HepG2 (cell line): ENCODE measurements at regions not wholly inside any gene's neighbourhood (a gene's known extent, or its start where the extent isn't known, plus 50 kb on each side); places are given as distances from the start of the nearest gene placed in this dataset.

ENCODE experiments used
- ATAC-seq: fragments of 200-7000 bp; cut with Tn5 transposase; 3 replicates; pipeline ENCODE4 v1.9.1; 2020; ENCODE audit warnings: mild to moderate bottlenecking, moderate library complexity
- BruUV-seq: library from RNA; stranded (reverse); fragments of 400-500 nt; replicated peaks from 2 replicates; lab custom pipeline; 2021; lab: Mats Ljungman, UMichigan
- CTCF ChIA-PET: fragments of 300-600 bp; formaldehyde crosslinking; extraction: SDS; loops from one replicate; lab custom pipeline; 2021; ENCODE audit warnings: low total read pairs, inconsistent platforms, low intra/inter-chr PET ratio; lab: Yijun Ruan, JAX
- POLR2A ChIA-PET: fragments of 350-600 bp; sonication (Branson Sonifier 250); formaldehyde crosslinking; loops from one replicate; lab custom pipeline; 2020; ENCODE audit warnings: antibody characterized with exemption, inconsistent platforms; lab: Yijun Ruan, JAX
- DNase-seq: peaks from one replicate; pipeline ENCODE4 v3.0.0-alpha.2; 2015; ENCODE audit warnings: low spot score
- FAIRE-seq: peaks from 3 replicates; lab custom pipeline; 2011; peaks lifted over from hg19 to GRCh38; lab: Jason Lieb, UNC
- H2AFZ ChIP-seq: one replicate; pipeline ENCODE4 v1.6.1; 2011; ENCODE audit warnings: low read length, inconsistent platforms
- H3K27ac ChIP-seq: fragments of 300-600 bp; 3 replicates; pipeline ENCODE4 v1.8.0; 2011; ENCODE audit warnings: mixed run types, mild to moderate bottlenecking, mixed read lengths, low read length, inconsistent platforms; ENCODE audit not compliant: insufficient read depth; ENCODE audit errors: extremely low read length
- H3K27me3 ChIP-seq, 2 experiments: fragments of 200-600 bp in 1 of 2; 2 replicates in 1 of 2; 3 replicates in 1 of 2; pipeline versions ENCODE4 v1.6.0 to v1.8.0; 2011; ENCODE audit warnings: low read length in 2 of 2, mild to moderate bottlenecking in 2 of 2, moderate library complexity in 2 of 2, inconsistent platforms in 1 of 2; ENCODE audit not compliant: insufficient read depth in 2 of 2, control insufficient read depth in 1 of 2
- H3K36me3 ChIP-seq, 2 experiments: fragments of 200-600 bp in 1 of 2; replicated peaks in 1 of 2; 2 replicates in 1 of 2; 3 replicates in 1 of 2; pipeline versions ENCODE4 v1.5.1 to v1.8.0; 2011; ENCODE audit warnings: low read length in 2 of 2, inconsistent platforms in 1 of 2; ENCODE audit not compliant: insufficient read depth in 2 of 2, control insufficient read depth in 1 of 2
- H3K4me1 ChIP-seq: 2 replicates; pipeline ENCODE4 v1.5.1; 2012; ENCODE audit warnings: low read length, inconsistent platforms; ENCODE audit not compliant: insufficient read depth
- H3K4me2 ChIP-seq: 2 replicates; pipeline ENCODE4 v1.6.0; 2011; ENCODE audit warnings: low read depth, low read length, inconsistent platforms
- H3K4me3 ChIP-seq, 3 experiments: fragments of 200-600 bp in 1 of 3; sonication (generic), shearing (Covaris generic) in 1 of 3; replicated peaks in 1 of 3; 2 replicates each; pipeline ENCODE4 v1.5.1; 2011 to 2016; ENCODE audit warnings: low read length in 3 of 3, inconsistent platforms in 2 of 3, low read depth in 2 of 3, mild to moderate bottlenecking in 2 of 3, control low read depth in 1 of 3, mixed read lengths in 1 of 3; ENCODE audit not compliant: insufficient read depth in 1 of 3
- H3K79me2 ChIP-seq: one replicate; pipeline ENCODE4 v1.6.1; 2011; ENCODE audit warnings: low read length, inconsistent platforms; ENCODE audit not compliant: insufficient read depth
- H3K9ac ChIP-seq: 2 replicates; pipeline ENCODE4 v1.6.0; 2011; ENCODE audit warnings: mild to moderate bottlenecking, low read depth, low read length, inconsistent platforms; ENCODE audit not compliant: insufficient read depth
- H3K9me3 ChIP-seq: 2 replicates; pipeline ENCODE4 v1.5.1; 2012; ENCODE audit warnings: mild to moderate bottlenecking, low read length
- H4K20me1 ChIP-seq: 2 replicates; pipeline ENCODE4 v1.6.0; 2011; ENCODE audit warnings: inconsistent platforms, mild to moderate bottlenecking, low read length, moderate library complexity; ENCODE audit not compliant: insufficient read depth
- CREB1 ChIP-seq, 2 experiments: fragments of 450-650 bp in 1 of 2; IDR thresholded peaks; 2 replicates each; pipeline ENCODE4 v1.6.1; 2016 to 2017; ENCODE audit warnings: control low read depth in 1 of 2, mild to moderate bottlenecking in 1 of 2, missing compliant biosample characterization in 1 of 2, missing genetic modification characterization in 1 of 2
- HMGA1 ChIP-seq: sonication (generic); formaldehyde crosslinking; conservative IDR thresholded peaks from 2 replicates; pipeline ENCODE4 v1.4.0; 2020; ENCODE audit warnings: missing genetic modification reagents
- HOXA3 ChIP-seq: sonication (generic); formaldehyde crosslinking; IDR thresholded peaks from 2 replicates; pipeline ENCODE4 v1.5.0; 2020; ENCODE audit warnings: missing genetic modification reagents
- KDM1A ChIP-seq: IDR thresholded peaks from 2 replicates; pipeline ENCODE4 v1.6.1; 2016; ENCODE audit warnings: missing compliant biosample characterization
- MYC ChIP-seq: sonication (generic); formaldehyde crosslinking; IDR thresholded peaks from 2 replicates; pipeline ENCODE4 v1.9.0; 2021; ENCODE audit warnings: missing genetic modification reagents, borderline replicate concordance
- NFYC ChIP-seq: IDR thresholded peaks from 2 replicates; pipeline ENCODE4 v1.6.1; 2016; ENCODE audit warnings: missing genetic modification reagents, missing compliant biosample characterization
- PITX1 ChIP-seq: sonication (generic); formaldehyde crosslinking; IDR thresholded peaks from 2 replicates; pipeline ENCODE4 v1.5.1; 2020; ENCODE audit warnings: mild to moderate bottlenecking, missing genetic modification reagents
- RXRB ChIP-seq: IDR thresholded peaks from 2 replicates; pipeline ENCODE4 v1.6.1; 2016; ENCODE audit warnings: borderline replicate concordance, missing genetic modification reagents, missing compliant biosample characterization
- TAF15 ChIP-seq: fragments of 200-400 bp; formaldehyde crosslinking; IDR thresholded peaks from one replicate; pipeline ENCODE4 v1.6.1; 2018; ENCODE audit warnings: mild to moderate bottlenecking, low read depth, low read length; ENCODE audit not compliant: poor library complexity, severe bottlenecking
- ZBTB33 ChIP-seq: sonication (generic); formaldehyde crosslinking; IDR thresholded peaks from 2 replicates; pipeline ENCODE4 v1.4.0; 2020; ENCODE audit warnings: missing genetic modification reagents
- ZBTB7B ChIP-seq: sonication (generic); formaldehyde crosslinking; IDR thresholded peaks from 2 replicates; pipeline ENCODE4 v1.4.0; 2020; ENCODE audit warnings: missing genetic modification reagents
- ZNF318 ChIP-seq: sonication (generic); formaldehyde crosslinking; IDR thresholded peaks from 2 replicates; pipeline ENCODE4 v1.4.0; 2020; ENCODE audit warnings: mild to moderate bottlenecking, missing genetic modification reagents
- ZNF564 ChIP-seq: sonication (generic); formaldehyde crosslinking; IDR thresholded peaks from 2 replicates; pipeline ENCODE4 v1.8.1; 2023; ENCODE audit warnings: mild to moderate bottlenecking, missing genetic modification reagents
- ZNF772 ChIP-seq: sonication (generic); formaldehyde crosslinking; IDR thresholded peaks from 2 replicates; pipeline ENCODE4 v1.5.0; 2020; ENCODE audit warnings: mild to moderate bottlenecking, missing genetic modification reagents
- WGBS: methylation state at CpG from one replicate; pipeline ENCODE4 v1.1.6; 2017; ENCODE audit warnings: low lambda C conversion rate; 5-methylcytosine and 5-hydroxymethylcytosine counted together
- in situ Hi-C: cut with HindIII; loops from 2 replicates; pipeline ENCODE4 v1.10.0; 2017; ENCODE audit warnings: low pct_unique_long_range_greater_than_20kb; ENCODE audit not compliant: extremely low pct_ligation_motif_present
- intact Hi-C: fragments of 100-400 bp; cut with micrococcal nuclease; formaldehyde crosslinking; loops from one replicate; pipeline ENCODE4 v1.10.0; 2022; ENCODE audit not compliant: unreplicated experiment
- TF ChIP-seq, protein P1 (sequence below): sonication (generic); formaldehyde crosslinking; IDR thresholded peaks from 2 replicates; pipeline ENCODE4 v1.5.0; 2020; ENCODE audit warnings: missing genetic modification reagents

GRCh38 chr1:195733826-195734225 lies 874.4 kb downstream of the KCNT2 start:
- H3K4me3 ChIP-seq: no peak overlapping the region
- H3K27ac ChIP-seq: no peak overlapping the region
- TF ChIP-seq, protein P1, sequence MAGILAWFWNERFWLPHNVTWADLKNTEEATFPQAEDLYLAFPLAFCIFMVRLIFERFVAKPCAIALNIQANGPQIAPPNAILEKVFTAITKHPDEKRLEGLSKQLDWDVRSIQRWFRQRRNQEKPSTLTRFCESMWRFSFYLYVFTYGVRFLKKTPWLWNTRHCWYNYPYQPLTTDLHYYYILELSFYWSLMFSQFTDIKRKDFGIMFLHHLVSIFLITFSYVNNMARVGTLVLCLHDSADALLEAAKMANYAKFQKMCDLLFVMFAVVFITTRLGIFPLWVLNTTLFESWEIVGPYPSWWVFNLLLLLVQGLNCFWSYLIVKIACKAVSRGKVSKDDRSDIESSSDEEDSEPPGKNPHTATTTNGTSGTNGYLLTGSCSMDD: no peak
- no peak for TF ChIP-seq ZNF318 (CRISPR knock-in tag)
- no peak for TF ChIP-seq HMGA1 (CRISPR knock-in tag)
- no peak for TF ChIP-seq NFYC
- TF ChIP-seq KDM1A (CRISPR knock-in tag): no peak
- no peak for TF ChIP-seq ZBTB33 (CRISPR knock-in tag)
- TF ChIP-seq ZNF772 (CRISPR knock-in tag): no peak
- no peak for TF ChIP-seq ZBTB7B (CRISPR knock-in tag)
- TF ChIP-seq CREB1 (IDR thresholded peaks at IDR 0.05): no peak
- no peak for TF ChIP-seq CREB1 (CRISPR knock-in tag; IDR thresholded peaks at IDR 0.05)
- TF ChIP-seq PITX1 (CRISPR knock-in tag): no peak
- no peak for TF ChIP-seq HOXA3 (CRISPR knock-in tag)
- no peak for TF ChIP-seq RXRB (CRISPR knock-in tag)
- TF ChIP-seq TAF15: no peak
- no peak for TF ChIP-seq MYC (CRISPR knock-in tag)
- TF ChIP-seq ZNF564 (CRISPR knock-in tag): no peak
- 0% methylated on average over 1 of the region's 1 CpG for WGBS
- H2AFZ ChIP-seq: no peak overlapping the region
- no peak for ATAC-seq
- H3K27me3 ChIP-seq: no peaks in the 10 kb centered on the region
- H3K4me1 ChIP-seq: no peaks in the 10 kb centered on the region
- H3K36me3 ChIP-seq: no peaks in the 10 kb centered on the region
- DNase-seq: peak; percentile 8
- no TSS peak for BruUV-seq
- no peaks in the 10 kb centered on the region for H4K20me1 ChIP-seq
- no peaks in the 10 kb centered on the region for H3K9me3 ChIP-seq
- intact Hi-C loops (no loop called here), in situ Hi-C loops (no loop called here)
- POLR2A ChIA-PET: no interaction called here
- CTCF ChIA-PET: no interaction called here
- no peak overlapping the region for H3K4me2 ChIP-seq
- H3K79me2 ChIP-seq: no peaks in the 10 kb centered on the region
- H3K9ac ChIP-seq: no peak overlapping the region
- no peak for FAIRE-seq
